NT2/D1 (cell line): ENCODE measurements at regions not wholly inside any gene's neighbourhood (a gene's known extent, or its start where the extent isn't known, plus 50 kb on each side); places are given as distances from the start of the nearest gene placed in this dataset.
"Not testable (repeated sequence)": the region's sequence is repeated elsewhere in the genome, so short reads cannot be mapped to it uniquely, and the experiment has no call there.

ENCODE experiments used
- DNase-seq: peaks from one replicate; pipeline ENCODE4 v3.0.0-alpha.2; 2011; ENCODE audit warnings: low read depth, low spot score
- H3K27me3 ChIP-seq: 2 replicates; pipeline ENCODE4 v1.6.0; 2011; ENCODE audit warnings: mild to moderate bottlenecking; ENCODE audit not compliant: insufficient read length, insufficient read depth
- H3K36me3 ChIP-seq: 2 replicates; pipeline ENCODE4 v1.6.1; 2011; ENCODE audit warnings: mild to moderate bottlenecking, low read length, mixed read lengths; ENCODE audit not compliant: insufficient read depth, insufficient read length
- H3K4me1 ChIP-seq: 2 replicates; pipeline ENCODE4 v1.5.1; 2011; ENCODE audit not compliant: insufficient read depth, insufficient read length
- H3K4me3 ChIP-seq: 2 replicates; pipeline ENCODE4 v1.5.1; 2011; ENCODE audit warnings: low read depth; ENCODE audit not compliant: insufficient read length
- H3K9ac ChIP-seq: 2 replicates; pipeline ENCODE4 v1.6.0; 2011; ENCODE audit warnings: low read depth; ENCODE audit not compliant: insufficient read length
- H3K9me3 ChIP-seq: 2 replicates; pipeline ENCODE4 v1.5.1; 2011; ENCODE audit warnings: mild to moderate bottlenecking, low read length; ENCODE audit not compliant: insufficient read depth
- SUZ12 ChIP-seq: IDR thresholded peaks from 2 replicates; pipeline ENCODE4 v1.6.1; 2011; ENCODE audit not compliant: insufficient read length, insufficient read depth; ENCODE audit errors: extremely low read depth
- YY1 ChIP-seq: IDR thresholded peaks from 2 replicates; pipeline ENCODE4 v1.6.1; 2011; ENCODE audit not compliant: insufficient read length, insufficient read depth
- ZNF274 ChIP-seq: IDR thresholded peaks from 2 replicates; pipeline ENCODE4 v1.6.1; 2011; ENCODE audit warnings: mild to moderate bottlenecking, low read depth, low read length

GRCh38 chr18:29378651-29379136 is 1201.8 kb upstream of the CDH2 start:
- Histone ChIP-seq H3K4me1 (no peaks in the 10 kb centered on the region), H3K9me3 (no peaks in the 10 kb centered on the region), H3K36me3 (no peaks in the 10 kb centered on the region), H3K27me3 (no peaks in the 10 kb centered on the region), H3K4me3 (no peak overlapping the region), H3K9ac (no peak overlapping the region)
- TF ChIP-seq YY1 (no peak), SUZ12 (no peak), ZNF274 (no peak)
- DNase-seq, result no peak

GRCh38 chr18:29377346-29377745 is 1200.4 kb upstream of the CDH2 start:
- DNase-seq, result no peak
- Histone ChIP-seq H3K36me3 (no peaks in the 10 kb centered on the region), H3K27me3 (no peaks in the 10 kb centered on the region), H3K4me3 (no peak overlapping the region), H3K9me3 (no peaks in the 10 kb centered on the region), H3K9ac (no peak overlapping the region), H3K4me1 (no peaks in the 10 kb centered on the region)
- TF ChIP-seq SUZ12, result no peak
- no peak for TF ChIP-seq ZNF274
- no peak for TF ChIP-seq YY1

GRCh38 chr18:29373000-29373399 is 1196.1 kb upstream of the CDH2 start:
- H3K9ac ChIP-seq, result no peak overlapping the region
- H3K4me3 ChIP-seq, result no peak overlapping the region
- H3K27me3 ChIP-seq, result no peaks in the 10 kb centered on the region
- no peaks in the 10 kb centered on the region for H3K4me1 ChIP-seq
- no peaks in the 10 kb centered on the region for H3K9me3 ChIP-seq
- no peak for DNase-seq
- H3K36me3 ChIP-seq, result no peaks in the 10 kb centered on the region
- TF ChIP-seq SUZ12, result no peak
- no peak for TF ChIP-seq ZNF274

GRCh38 chr18:29361843-29362242 is 1184.9 kb upstream of the CDH2 start:
- no peaks in the 10 kb centered on the region for H3K9me3 ChIP-seq
- no peaks in the 10 kb centered on the region for H3K4me1 ChIP-seq
- no peak overlapping the region for H3K4me3 ChIP-seq
- TF ChIP-seq YY1, result no peak
- no peak for TF ChIP-seq ZNF274
- no peak for TF ChIP-seq SUZ12
- no peak overlapping the region for H3K9ac ChIP-seq
- DNase-seq, result no peak
- H3K27me3 ChIP-seq, result no peaks in the 10 kb centered on the region
- H3K36me3 ChIP-seq, result no peaks in the 10 kb centered on the region

- H3K9me3 ChIP-seq, H3K27me3 ChIP-seq, H3K4me1 ChIP-seq, DNase-seq, H3K4me3 ChIP-seq, H3K36me3 ChIP-seq, H3K9ac ChIP-seq: not testable (repeated sequence)
Measured at GRCh38 chr18:29360659-29361058, 1183.7 kb upstream of the CDH2 start.

GRCh38 chr18:29359222-29359621 is 1182.3 kb upstream of the CDH2 start:
- H3K27me3 ChIP-seq, H3K4me3 ChIP-seq, H3K4me1 ChIP-seq, DNase-seq, H3K9me3 ChIP-seq, H3K9ac ChIP-seq, H3K36me3 ChIP-seq: not testable (repeated sequence)

- H3K36me3 ChIP-seq, result no peaks in the 10 kb centered on the region
- no peak overlapping the region for H3K9ac ChIP-seq
- H3K27me3 ChIP-seq, result no peaks in the 10 kb centered on the region
- H3K9me3 ChIP-seq, result no peaks in the 10 kb centered on the region
- TF ChIP-seq SUZ12, result no peak
- TF ChIP-seq YY1, result no peak
- no peak for TF ChIP-seq ZNF274
- no peak for DNase-seq
- H3K4me3 ChIP-seq, result no peak overlapping the region
- no peaks in the 10 kb centered on the region for H3K4me1 ChIP-seq
Measured at GRCh38 chr18:29351171-29351570, 1174.2 kb upstream of the CDH2 start.

- Histone ChIP-seq H3K27me3 (no peaks in the 10 kb centered on the region), H3K4me3 (no peak overlapping the region), H3K4me1 (no peaks in the 10 kb centered on the region), H3K9ac (no peak overlapping the region), H3K9me3 (no peaks in the 10 kb centered on the region), H3K36me3 (no peaks in the 10 kb centered on the region)
- TF ChIP-seq SUZ12 (no peak), ZNF274 (no peak), YY1 (no peak)
- DNase-seq, result no peak
Measured at GRCh38 chr18:29328932-29329331, 1152.0 kb upstream of the CDH2 start.
